ENCODE measurements at regions not wholly inside any gene's neighbourhood (a gene's known extent, or its start where the extent isn't known, plus 50 kb on each side); places are given as distances from the start of the nearest gene placed in this dataset.
"Not testable (repeated sequence)": the region's sequence is repeated elsewhere in the genome, so short reads cannot be mapped to it uniquely, and the experiment has no call there.

GRCh38 chr22:26972286-26972685 lies 314.9 kb downstream of the MIAT start:
- Histone ChIP-seq H3K4me3 (ENCODE audit: low read length) (no peak overlapping the region), H3K4ac (ENCODE audit: low read depth, low read length) (no peak overlapping the region), H3K36me3 (ENCODE audit: control insufficient read depth, insufficient read depth, low read length) (no peaks in the 10 kb centered on the region), H2AK5ac (ENCODE audit: low read length) (no peak overlapping the region), H4K5ac (ENCODE audit: low read length) (no peak overlapping the region), H3K79me1 (ENCODE audit: low read length) (no peaks in the 10 kb centered on the region), H3K56ac (ENCODE audit: low read length) (no peak overlapping the region), H4K8ac (ENCODE audit: low read depth, low read length) (no peak overlapping the region), H3K9ac (ENCODE audit: low read length) (no peak overlapping the region), H3K4me2 (ENCODE audit: low read length) (no peak overlapping the region), H3K27ac (ENCODE audit: low read depth, low read length) (no peak overlapping the region), H2BK5ac (ENCODE audit: low read length) (no peak overlapping the region), H3K18ac (ENCODE audit: low read length) (no peak overlapping the region), H3K79me2 (ENCODE audit: control insufficient read depth, insufficient read depth, low read length) (no peaks in the 10 kb centered on the region), H3K4me1 (ENCODE audit: control insufficient read depth, low read depth, low read length) (no peaks in the 10 kb centered on the region), H3K27me3 (ENCODE audit: insufficient read depth, low read length, poor library complexity) (no peaks in the 10 kb centered on the region), H2BK120ac (ENCODE audit: low read depth, low read length) (no peak overlapping the region), H3K23ac (ENCODE audit: low read length) (no peak overlapping the region), H2BK15ac (replicated peaks; ENCODE audit: low read depth) (no peak overlapping the region)
- WGBS (ENCODE audit: extremely low coverage, insufficient coverage, low lambda C conversion rate): no CpG with 5 or more reads among the region's 6 CpGs
- no peak for DNase-seq

GRCh38 chr22:26972915-26973314 lies 315.5 kb downstream of the MIAT start:
- not testable (repeated sequence) for H3K36me3 ChIP-seq (ENCODE audit: control insufficient read depth, insufficient read depth, low read length); H3K79me2 ChIP-seq (ENCODE audit: control insufficient read depth, insufficient read depth, low read length); H3K4ac ChIP-seq (ENCODE audit: low read depth, low read length); H4K5ac ChIP-seq (ENCODE audit: low read length); H3K18ac ChIP-seq (ENCODE audit: low read length); H3K27me3 ChIP-seq (ENCODE audit: insufficient read depth, low read length, poor library complexity); H3K56ac ChIP-seq (ENCODE audit: low read length); H2AK5ac ChIP-seq (ENCODE audit: low read length); DNase-seq; H3K4me3 ChIP-seq (ENCODE audit: low read length); H3K9ac ChIP-seq (ENCODE audit: low read length); H2BK120ac ChIP-seq (ENCODE audit: low read depth, low read length); H3K27ac ChIP-seq (ENCODE audit: low read depth, low read length); H2BK5ac ChIP-seq (ENCODE audit: low read length); H3K79me1 ChIP-seq (ENCODE audit: low read length); H3K23ac ChIP-seq (ENCODE audit: low read length); H3K4me2 ChIP-seq (ENCODE audit: low read length); H2BK15ac ChIP-seq (replicated peaks; ENCODE audit: low read depth); H3K4me1 ChIP-seq (ENCODE audit: control insufficient read depth, low read depth, low read length); H4K8ac ChIP-seq (ENCODE audit: low read depth, low read length)
- no CpG with 5 or more reads among the region's 5 CpGs for WGBS (ENCODE audit: extremely low coverage, insufficient coverage, low lambda C conversion rate)

- Histone ChIP-seq H4K8ac (ENCODE audit: low read depth, low read length) (no peak overlapping the region), H3K79me2 (ENCODE audit: control insufficient read depth, insufficient read depth, low read length) (no peaks in the 10 kb centered on the region), H3K18ac (ENCODE audit: low read length) (no peak overlapping the region), H3K9ac (ENCODE audit: low read length) (no peak overlapping the region), H3K27ac (ENCODE audit: low read depth, low read length) (no peak overlapping the region), H2AK5ac (ENCODE audit: low read length) (no peak overlapping the region), H2BK5ac (ENCODE audit: low read length) (no peak overlapping the region), H3K27me3 (ENCODE audit: insufficient read depth, low read length, poor library complexity) (no peaks in the 10 kb centered on the region), H2BK120ac (ENCODE audit: low read depth, low read length) (no peak overlapping the region), H3K4me3 (ENCODE audit: low read length) (no peak overlapping the region), H3K36me3 (ENCODE audit: control insufficient read depth, insufficient read depth, low read length) (no peaks in the 10 kb centered on the region), H3K79me1 (ENCODE audit: low read length) (no peaks in the 10 kb centered on the region), H3K4me1 (ENCODE audit: control insufficient read depth, low read depth, low read length) (no peaks in the 10 kb centered on the region), H3K56ac (ENCODE audit: low read length) (no peak overlapping the region), H3K4ac (ENCODE audit: low read depth, low read length) (no peak overlapping the region), H2BK15ac (replicated peaks; ENCODE audit: low read depth) (no peak overlapping the region), H3K23ac (ENCODE audit: low read length) (no peak overlapping the region), H4K5ac (ENCODE audit: low read length) (no peak overlapping the region), H3K4me2 (ENCODE audit: low read length) (no peak overlapping the region)
- DNase-seq: no peak
- no CpG with 5 or more reads among the region's 3 CpGs for WGBS (ENCODE audit: extremely low coverage, insufficient coverage, low lambda C conversion rate)
Measured at GRCh38 chr22:26974034-26974433, 316.6 kb downstream of the MIAT start.

GRCh38 chr22:26974914-26975803 lies 317.8 kb downstream of the MIAT start:
- H3K79me1 ChIP-seq (ENCODE audit: low read length): no peaks in the 10 kb centered on the region
- H3K36me3 ChIP-seq (ENCODE audit: control insufficient read depth, insufficient read depth, low read length): no peaks in the 10 kb centered on the region
- H2AK5ac ChIP-seq (ENCODE audit: low read length): no peak overlapping the region
- WGBS (ENCODE audit: extremely low coverage, insufficient coverage, low lambda C conversion rate): no CpG with 5 or more reads among the region's 4 CpGs
- H3K4me1 ChIP-seq (ENCODE audit: control insufficient read depth, low read depth, low read length): no peaks in the 10 kb centered on the region
- no peaks in the 10 kb centered on the region for H3K27me3 ChIP-seq (ENCODE audit: insufficient read depth, low read length, poor library complexity)
- H3K18ac ChIP-seq (ENCODE audit: low read length): no peak overlapping the region
- no peak overlapping the region for H3K23ac ChIP-seq (ENCODE audit: low read length)
- no peak overlapping the region for H3K27ac ChIP-seq (ENCODE audit: low read depth, low read length)
- H3K79me2 ChIP-seq (ENCODE audit: control insufficient read depth, insufficient read depth, low read length): no peaks in the 10 kb centered on the region
- H3K9ac ChIP-seq (ENCODE audit: low read length): no peak overlapping the region
- no peak overlapping the region for H4K5ac ChIP-seq (ENCODE audit: low read length)
- no peak overlapping the region for H2BK5ac ChIP-seq (ENCODE audit: low read length)
- H2BK15ac ChIP-seq (replicated peaks; ENCODE audit: low read depth): no peak overlapping the region
- DNase-seq: no peak
- no peak overlapping the region for H3K56ac ChIP-seq (ENCODE audit: low read length)
- no peak overlapping the region for H3K4me3 ChIP-seq (ENCODE audit: low read length)
- H3K4me2 ChIP-seq (ENCODE audit: low read length): no peak overlapping the region
- H4K8ac ChIP-seq (ENCODE audit: low read depth, low read length): no peak overlapping the region
- H3K4ac ChIP-seq (ENCODE audit: low read depth, low read length): no peak overlapping the region
- no peak overlapping the region for H2BK120ac ChIP-seq (ENCODE audit: low read depth, low read length)

GRCh38 chr22:26975865-26976264 lies 318.5 kb downstream of the MIAT start:
- Histone ChIP-seq H3K18ac (ENCODE audit: low read length) (no peak overlapping the region), H3K23ac (ENCODE audit: low read length) (no peak overlapping the region), H2AK5ac (ENCODE audit: low read length) (no peak overlapping the region), H3K79me2 (ENCODE audit: control insufficient read depth, insufficient read depth, low read length) (no peaks in the 10 kb centered on the region), H3K4me3 (ENCODE audit: low read length) (no peak overlapping the region), H2BK120ac (ENCODE audit: low read depth, low read length) (no peak overlapping the region), H3K4ac (ENCODE audit: low read depth, low read length) (no peak overlapping the region), H3K27ac (ENCODE audit: low read depth, low read length) (no peak overlapping the region), H2BK15ac (replicated peaks; ENCODE audit: low read depth) (no peak overlapping the region), H2BK5ac (ENCODE audit: low read length) (no peak overlapping the region), H4K5ac (ENCODE audit: low read length) (no peak overlapping the region), H3K4me2 (ENCODE audit: low read length) (no peak overlapping the region), H3K36me3 (ENCODE audit: control insufficient read depth, insufficient read depth, low read length) (no peaks in the 10 kb centered on the region), H3K27me3 (ENCODE audit: insufficient read depth, low read length, poor library complexity) (no peaks in the 10 kb centered on the region), H3K79me1 (ENCODE audit: low read length) (no peaks in the 10 kb centered on the region), H3K9ac (ENCODE audit: low read length) (no peak overlapping the region), H4K8ac (ENCODE audit: low read depth, low read length) (no peak overlapping the region), H3K4me1 (ENCODE audit: control insufficient read depth, low read depth, low read length) (no peaks in the 10 kb centered on the region), H3K56ac (ENCODE audit: low read length) (no peak overlapping the region)
- DNase-seq: no peak
- no CpG with 5 or more reads among the region's 3 CpGs for WGBS (ENCODE audit: extremely low coverage, insufficient coverage, low lambda C conversion rate)

All from mesendoderm (in vitro differentiated cells).